ENCODE measurements at regions not wholly inside any gene's neighbourhood (a gene's known extent, or its start where the extent isn't known, plus 50 kb on each side); places are given as distances from the start of the nearest gene placed in this dataset.

DNA sequence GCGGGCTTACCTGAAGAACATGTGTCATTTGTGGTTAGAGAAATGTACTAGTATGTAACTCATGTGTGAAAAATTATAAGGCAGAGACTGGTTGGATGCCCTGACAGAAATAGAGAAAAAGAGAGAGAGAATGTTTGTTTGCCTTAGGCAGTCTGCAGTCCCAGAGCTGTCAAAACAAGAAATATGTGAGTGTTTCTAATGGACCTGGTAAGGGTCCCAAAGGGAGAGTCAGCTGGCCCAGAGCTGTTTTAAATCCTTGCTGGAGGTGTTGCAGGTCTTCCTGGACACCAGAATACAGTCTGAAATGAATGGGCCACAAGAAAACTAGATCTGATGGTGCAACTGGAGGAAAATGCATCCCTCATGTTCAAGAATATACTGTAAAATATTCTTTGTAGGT, 158.3 kb upstream of the OGFRL1 start:
- TF ChIP-seq, protein P1, sequence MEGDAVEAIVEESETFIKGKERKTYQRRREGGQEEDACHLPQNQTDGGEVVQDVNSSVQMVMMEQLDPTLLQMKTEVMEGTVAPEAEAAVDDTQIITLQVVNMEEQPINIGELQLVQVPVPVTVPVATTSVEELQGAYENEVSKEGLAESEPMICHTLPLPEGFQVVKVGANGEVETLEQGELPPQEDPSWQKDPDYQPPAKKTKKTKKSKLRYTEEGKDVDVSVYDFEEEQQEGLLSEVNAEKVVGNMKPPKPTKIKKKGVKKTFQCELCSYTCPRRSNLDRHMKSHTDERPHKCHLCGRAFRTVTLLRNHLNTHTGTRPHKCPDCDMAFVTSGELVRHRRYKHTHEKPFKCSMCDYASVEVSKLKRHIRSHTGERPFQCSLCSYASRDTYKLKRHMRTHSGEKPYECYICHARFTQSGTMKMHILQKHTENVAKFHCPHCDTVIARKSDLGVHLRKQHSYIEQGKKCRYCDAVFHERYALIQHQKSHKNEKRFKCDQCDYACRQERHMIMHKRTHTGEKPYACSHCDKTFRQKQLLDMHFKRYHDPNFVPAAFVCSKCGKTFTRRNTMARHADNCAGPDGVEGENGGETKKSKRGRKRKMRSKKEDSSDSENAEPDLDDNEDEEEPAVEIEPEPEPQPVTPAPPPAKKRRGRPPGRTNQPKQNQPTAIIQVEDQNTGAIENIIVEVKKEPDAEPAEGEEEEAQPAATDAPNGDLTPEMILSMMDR (IDR thresholded peaks at IDR 0.05; ENCODE audit: low read depth, low read length, poor library complexity, severe bottlenecking) = no peak
- TF ChIP-seq EZH2phosphoT487 (IDR thresholded peaks at IDR 0.05; ENCODE audit: borderline replicate concordance, low read length) = no peak
